MM.1S (cell line): ENCODE measurements at regions not wholly inside any gene's neighbourhood (a gene's known extent, or its start where the extent isn't known, plus 50 kb on each side); places are given as distances from the start of the nearest gene placed in this dataset.

Experiments used
- EZH2 ChIP-seq: fragments of 300-600 bp; sonication (generic); optimal IDR thresholded peaks from 2 replicates; pipeline ENCODE3; 2017; ENCODE audit warnings: low read depth, mild to moderate bottlenecking, antibody characterized with exemption, low read length, mixed read lengths
- TF ChIP-seq, protein P1 (sequence below): fragments of 300-600 bp; sonication (generic); IDR thresholded peaks from 2 replicates; pipeline ENCODE4 v1.5.1; 2016; ENCODE audit warnings: antibody characterized with exemption, low read length, mixed read lengths

GRCh38 chr2:209307161-209308001 is 116.5 kb upstream of the MAP2 start:
- TF ChIP-seq, protein P1, sequence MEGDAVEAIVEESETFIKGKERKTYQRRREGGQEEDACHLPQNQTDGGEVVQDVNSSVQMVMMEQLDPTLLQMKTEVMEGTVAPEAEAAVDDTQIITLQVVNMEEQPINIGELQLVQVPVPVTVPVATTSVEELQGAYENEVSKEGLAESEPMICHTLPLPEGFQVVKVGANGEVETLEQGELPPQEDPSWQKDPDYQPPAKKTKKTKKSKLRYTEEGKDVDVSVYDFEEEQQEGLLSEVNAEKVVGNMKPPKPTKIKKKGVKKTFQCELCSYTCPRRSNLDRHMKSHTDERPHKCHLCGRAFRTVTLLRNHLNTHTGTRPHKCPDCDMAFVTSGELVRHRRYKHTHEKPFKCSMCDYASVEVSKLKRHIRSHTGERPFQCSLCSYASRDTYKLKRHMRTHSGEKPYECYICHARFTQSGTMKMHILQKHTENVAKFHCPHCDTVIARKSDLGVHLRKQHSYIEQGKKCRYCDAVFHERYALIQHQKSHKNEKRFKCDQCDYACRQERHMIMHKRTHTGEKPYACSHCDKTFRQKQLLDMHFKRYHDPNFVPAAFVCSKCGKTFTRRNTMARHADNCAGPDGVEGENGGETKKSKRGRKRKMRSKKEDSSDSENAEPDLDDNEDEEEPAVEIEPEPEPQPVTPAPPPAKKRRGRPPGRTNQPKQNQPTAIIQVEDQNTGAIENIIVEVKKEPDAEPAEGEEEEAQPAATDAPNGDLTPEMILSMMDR, result no peak
- no peak for TF ChIP-seq EZH2
